HG02759 (cell line): ENCODE measurements at regions not wholly inside any gene's neighbourhood (a gene's known extent, or its start where the extent isn't known, plus 50 kb on each side); places are given as distances from the start of the nearest gene placed in this dataset.

Experiments
- ATAC-seq: cut with Tn5 transposase; IDR thresholded peaks from one replicate; pipeline ENCODE4 v1.9.1; 2021; ENCODE audit warnings: mild to moderate bottlenecking, moderate library complexity; ENCODE audit not compliant: unreplicated experiment

- no peak for ATAC-seq
These were observed 317.9 kb downstream of the ETS1 start for GRCh38 chr11:128269466-128269865.

DNA sequence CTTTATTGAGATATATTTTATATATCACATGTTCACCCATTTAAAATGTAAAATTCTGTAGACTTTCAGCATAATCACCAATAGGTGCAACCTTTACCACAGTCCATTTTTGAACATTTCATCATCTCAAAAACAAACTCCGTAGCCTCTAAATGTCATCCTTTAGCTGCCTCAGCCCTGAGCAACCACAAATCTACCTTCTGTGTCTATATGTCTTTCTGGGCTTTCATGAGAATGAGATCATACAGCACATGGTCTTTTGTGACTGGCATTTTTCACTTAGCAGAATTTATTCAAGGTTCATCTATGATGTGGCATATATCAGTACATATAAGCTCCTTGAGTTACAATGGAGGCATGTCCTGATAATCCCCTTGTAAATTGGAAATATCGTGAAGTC lies 320.5 kb downstream of the ETS1 start:
- no peak for ATAC-seq

GRCh38 chr11:128262463-128263345 lies 324.7 kb downstream of the ETS1 start:
- no peak for ATAC-seq

- no peak for ATAC-seq
These were observed 326.3 kb downstream of the ETS1 start for GRCh38 chr11:128261011-128261421.

DNA sequence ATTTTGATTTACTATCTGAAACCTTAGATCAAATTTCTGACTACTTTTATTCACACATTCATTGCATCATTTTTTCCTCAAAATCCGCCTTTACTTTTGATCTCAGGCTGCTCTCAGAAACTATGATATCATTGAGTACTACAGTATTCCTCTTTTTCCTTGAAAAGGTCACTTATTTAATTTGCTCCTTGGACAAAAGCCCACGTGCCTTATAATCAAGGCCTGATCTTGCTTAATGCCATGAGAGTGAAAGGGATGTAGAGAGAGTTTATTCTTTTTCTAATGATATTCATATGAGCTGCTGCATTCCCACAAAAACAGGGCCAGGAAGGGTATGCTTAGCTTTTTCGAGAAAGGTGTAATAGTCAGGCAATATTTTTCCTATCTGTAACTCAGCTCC lies 327.0 kb downstream of the ETS1 start:
- no peak for ATAC-seq

DNA sequence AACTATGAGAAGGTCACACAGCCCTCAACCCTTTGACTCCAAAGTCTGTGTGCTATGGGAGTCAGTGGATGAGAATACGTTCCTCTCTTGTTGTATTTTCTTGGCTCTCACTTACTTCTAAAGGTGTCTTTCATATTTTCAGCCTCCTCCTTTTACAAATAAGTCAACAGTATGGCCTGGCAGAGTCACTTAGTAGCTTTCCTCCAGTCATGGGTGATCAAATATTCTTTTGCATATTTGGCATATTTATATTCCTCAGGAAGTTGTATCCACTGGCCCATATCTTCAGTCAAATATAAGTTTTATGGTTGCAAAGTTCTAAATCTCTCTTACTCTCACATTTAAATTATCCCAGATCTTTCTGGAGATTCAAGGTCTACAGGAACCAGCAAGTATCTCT lies 327.5 kb downstream of the ETS1 start:
- ATAC-seq = no peak

- ATAC-seq = no peak
These were observed 332.4 kb downstream of the ETS1 start for GRCh38 chr11:128254941-128255340.

DNA sequence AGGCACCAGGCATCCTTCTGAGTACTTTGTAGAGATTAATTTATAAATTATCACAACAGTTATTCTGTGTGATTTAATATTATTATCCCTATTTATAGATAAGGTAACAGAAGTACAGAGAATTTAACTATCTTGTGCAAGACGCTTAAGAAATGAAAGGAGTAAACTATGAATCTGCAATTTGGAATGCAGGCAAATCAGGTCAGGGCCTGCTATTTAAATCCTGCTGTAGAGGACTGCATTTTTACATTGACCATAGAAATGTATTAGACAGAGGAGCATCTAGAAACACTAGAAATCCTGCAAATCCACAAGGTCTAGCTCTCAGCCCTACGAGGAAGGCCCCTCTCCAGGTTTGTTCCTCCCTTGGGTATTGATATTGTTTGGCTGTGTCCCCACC lies 336.2 kb downstream of the ETS1 start:
- ATAC-seq = no peak

GRCh38 chr11:128250482-128250881 lies 336.9 kb downstream of the ETS1 start:
- no peak for ATAC-seq

GRCh38 chr11:128246810-128247594 lies 340.4 kb downstream of the ETS1 start:
- no peak for ATAC-seq

- no peak for ATAC-seq
These were observed 341.0 kb downstream of the ETS1 start for GRCh38 chr11:128246364-128246801.

DNA sequence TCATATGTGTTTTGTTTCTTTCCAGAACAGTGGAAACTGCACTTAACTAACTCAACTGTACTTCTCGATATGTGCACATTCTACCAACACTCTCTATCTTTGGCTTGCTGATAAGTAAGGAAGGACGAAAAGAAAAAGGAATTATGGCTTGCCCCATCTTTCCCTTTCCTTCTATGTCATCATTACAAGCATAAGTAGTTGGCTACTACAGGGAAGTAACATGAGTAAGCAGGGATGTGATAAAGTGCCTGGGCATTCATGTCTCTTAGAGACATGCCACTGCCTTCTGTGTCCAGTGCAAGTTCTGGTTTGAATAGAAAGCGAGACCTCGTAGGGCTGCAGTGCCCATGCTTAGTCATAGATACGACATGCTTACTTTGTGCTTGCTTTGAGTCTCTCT lies 342.5 kb downstream of the ETS1 start:
- ATAC-seq = no peak

GRCh38 chr11:128242451-128242850 lies 344.9 kb downstream of the ETS1 start:
- no peak for ATAC-seq

DNA sequence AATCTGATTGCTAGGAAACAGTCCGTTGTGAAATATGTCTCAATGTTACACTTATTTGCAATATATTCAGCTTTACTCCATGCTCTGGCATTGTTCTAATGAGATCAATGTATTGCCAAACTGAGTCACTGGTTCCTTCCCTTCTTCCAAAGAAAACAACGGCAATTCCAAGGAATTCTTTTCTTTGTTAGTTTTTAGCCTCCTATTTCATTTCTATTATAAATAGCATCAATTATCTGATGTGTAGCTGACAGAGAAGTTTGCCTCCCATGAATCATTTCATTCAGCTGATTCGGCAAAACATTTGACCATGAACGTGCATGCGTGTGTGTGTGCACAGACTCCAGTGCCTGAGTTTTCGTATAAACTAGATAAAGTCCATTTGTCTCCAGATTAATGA lies 346.8 kb downstream of the ETS1 start:
- ATAC-seq = no peak

- no peak for ATAC-seq
These were observed 348.1 kb downstream of the ETS1 start for GRCh38 chr11:128239306-128239705.

GRCh38 chr11:128238521-128239265 lies 348.7 kb downstream of the ETS1 start:
- no peak for ATAC-seq

- no peak for ATAC-seq
These were observed 350.6 kb downstream of the ETS1 start for GRCh38 chr11:128236506-128237498.

GRCh38 chr11:128235958-128236357 lies 351.4 kb downstream of the ETS1 start:
- ATAC-seq = no peak

GRCh38 chr11:128235426-128235825 lies 351.9 kb downstream of the ETS1 start:
- ATAC-seq = no peak

GRCh38 chr11:128234143-128234542 lies 353.2 kb downstream of the ETS1 start:
- no peak for ATAC-seq
